ENCODE measurements at regions not wholly inside any gene's neighbourhood (a gene's known extent, or its start where the extent isn't known, plus 50 kb on each side); places are given as distances from the start of the nearest gene placed in this dataset.
"Not testable (repeated sequence)": the region's sequence is repeated elsewhere in the genome, so short reads cannot be mapped to it uniquely, and the experiment has no call there.

GRCh38 chr20:40889266-40889665, 139.4 kb upstream of the TOP1 start:
- intact Hi-C loops (cut with micrococcal nuclease), result not testable (repeated sequence)

GRCh38 chr20:40890181-40890580, 138.4 kb upstream of the TOP1 start:
- intact Hi-C loops (cut with micrococcal nuclease), result no loop called here

DNA sequence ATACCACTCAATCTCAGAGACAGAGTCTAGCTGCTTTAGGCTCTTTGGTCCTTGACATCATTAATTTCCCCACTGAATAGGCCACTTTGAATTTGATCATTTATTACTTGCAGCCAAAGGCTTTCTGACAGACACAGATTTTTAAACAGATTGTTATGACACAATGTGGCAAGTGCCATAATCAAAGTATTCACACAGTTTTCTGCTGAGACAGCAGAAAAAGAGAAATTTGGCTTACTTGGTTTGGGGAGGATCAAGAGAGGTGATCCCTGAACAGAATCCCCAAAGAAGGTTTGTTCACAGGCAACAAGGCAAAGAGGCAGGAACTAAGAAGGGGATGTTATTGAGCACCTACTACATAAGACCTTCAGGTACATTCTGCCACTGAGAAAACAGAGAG, 138.0 kb upstream of the TOP1 start:
- intact Hi-C loops (cut with micrococcal nuclease), result no loop called here

- intact Hi-C loops (cut with micrococcal nuclease), result no loop called here
Observed at GRCh38 chr20:40891351-40891750, 137.3 kb upstream of the TOP1 start.

DNA sequence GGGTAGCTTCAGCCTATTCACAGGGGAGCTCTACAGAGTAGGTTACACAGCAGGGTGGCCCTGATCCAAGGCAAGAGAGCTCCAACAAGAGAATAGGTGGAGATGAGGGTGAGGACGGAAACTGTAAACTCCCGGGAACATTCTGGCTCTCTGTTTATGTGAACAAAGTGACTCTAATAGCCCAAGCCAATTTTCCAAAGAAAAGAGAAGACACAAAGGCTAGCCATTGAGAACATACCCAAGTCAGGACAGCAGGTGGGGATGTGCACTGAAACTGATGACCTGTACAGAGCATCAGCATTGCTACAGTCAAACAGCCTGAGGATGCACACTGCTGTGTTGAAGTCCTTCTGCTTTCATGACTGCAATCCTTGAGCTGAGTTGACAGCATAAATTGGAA, 136.0 kb upstream of the TOP1 start:
- intact Hi-C loops (cut with micrococcal nuclease), result no loop called here

GRCh38 chr20:40893610-40894236, 134.9 kb upstream of the TOP1 start:
- intact Hi-C loops (cut with micrococcal nuclease), result no loop called here

DNA sequence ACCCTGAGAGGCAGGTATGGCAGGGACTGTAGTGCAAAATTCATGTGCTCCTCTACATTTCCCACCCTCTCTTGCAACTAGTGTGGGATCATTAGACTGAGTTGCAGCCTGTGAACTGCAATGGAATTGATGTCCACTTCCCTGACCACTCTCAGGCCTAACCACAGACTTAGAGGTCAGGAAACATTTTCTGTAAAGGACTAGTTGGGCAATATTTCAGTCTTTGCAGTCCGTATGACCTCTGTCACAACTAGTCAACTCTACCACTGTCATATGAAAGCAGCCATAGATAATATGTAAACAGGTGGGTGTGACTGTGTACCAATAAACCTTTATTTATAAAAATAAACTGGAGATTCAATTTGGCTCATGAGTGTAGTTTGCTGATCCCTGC, 134.4 kb upstream of the TOP1 start:
- intact Hi-C loops (cut with micrococcal nuclease), result no loop called here

- intact Hi-C loops (cut with micrococcal nuclease), result no loop called here
Observed at GRCh38 chr20:40895182-40895581, 133.4 kb upstream of the TOP1 start.

DNA sequence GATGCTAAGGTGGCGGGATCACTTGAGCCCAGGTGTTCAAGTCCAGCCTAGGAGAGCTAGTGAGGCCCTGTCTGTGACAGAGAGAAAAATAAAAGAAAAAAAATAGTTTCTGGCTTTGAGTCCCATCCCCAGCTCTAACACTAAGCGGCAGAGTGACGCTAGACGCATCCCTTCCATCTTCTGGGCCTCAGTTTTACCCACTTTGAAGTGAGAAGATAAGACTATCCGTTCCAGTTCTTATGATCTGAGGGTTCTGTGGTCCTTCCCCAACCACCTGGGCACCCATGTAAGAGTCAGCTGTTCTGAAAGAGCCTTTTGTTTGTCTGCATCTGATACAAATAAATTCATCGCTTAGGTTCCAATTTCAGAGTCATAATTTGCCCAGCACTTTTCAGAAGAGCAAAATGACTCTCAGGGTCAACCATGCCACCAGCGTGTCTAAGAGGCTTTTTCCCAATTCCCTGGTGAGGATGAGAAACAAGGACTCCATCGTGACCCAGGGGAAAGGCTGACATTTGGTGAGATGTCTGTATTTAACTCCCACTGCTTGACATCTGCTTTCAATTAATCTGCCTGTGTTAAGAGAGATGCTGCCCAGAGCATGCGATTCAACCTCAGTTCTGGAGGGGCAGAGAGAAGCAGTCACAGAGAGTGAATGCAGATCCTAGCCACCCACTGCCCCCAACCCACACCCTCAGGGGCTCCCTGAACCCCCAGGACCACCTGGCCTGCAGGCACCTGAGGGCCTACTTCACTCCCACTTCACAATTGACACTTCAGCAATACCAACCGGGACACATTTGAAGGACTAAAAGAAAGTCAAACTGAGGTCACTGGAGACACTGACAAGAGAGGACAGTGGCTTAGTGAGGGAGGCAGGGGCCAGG, 131.6 kb upstream of the TOP1 start:
- intact Hi-C loops (cut with micrococcal nuclease), result no loop called here

GRCh38 chr20:40899344-40899743, 129.3 kb upstream of the TOP1 start:
- intact Hi-C loops (cut with micrococcal nuclease), result no loop called here

- intact Hi-C loops (cut with micrococcal nuclease), result no loop called here
Observed at GRCh38 chr20:40900666-40901215, 127.9 kb upstream of the TOP1 start.

DNA sequence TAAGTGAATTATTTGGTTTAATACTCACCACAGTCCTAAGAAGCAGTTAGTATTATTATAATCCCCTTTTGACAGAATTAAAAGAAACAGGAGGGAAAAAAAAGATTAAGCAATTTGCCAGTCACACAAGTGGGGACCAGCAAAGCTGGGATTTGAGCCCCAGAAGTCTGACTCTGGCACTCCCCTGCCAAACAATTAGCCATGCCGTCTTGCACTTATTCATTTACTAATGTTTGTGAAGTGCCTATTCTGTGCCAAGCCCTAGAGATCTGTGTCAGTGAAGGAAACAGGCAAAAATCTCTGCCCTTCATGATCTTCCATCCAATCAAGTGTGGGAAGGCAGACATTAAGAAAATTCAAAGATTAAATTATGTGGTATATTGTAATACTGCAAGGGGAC, 126.0 kb upstream of the TOP1 start:
- intact Hi-C loops (cut with micrococcal nuclease), result no loop called here

DNA sequence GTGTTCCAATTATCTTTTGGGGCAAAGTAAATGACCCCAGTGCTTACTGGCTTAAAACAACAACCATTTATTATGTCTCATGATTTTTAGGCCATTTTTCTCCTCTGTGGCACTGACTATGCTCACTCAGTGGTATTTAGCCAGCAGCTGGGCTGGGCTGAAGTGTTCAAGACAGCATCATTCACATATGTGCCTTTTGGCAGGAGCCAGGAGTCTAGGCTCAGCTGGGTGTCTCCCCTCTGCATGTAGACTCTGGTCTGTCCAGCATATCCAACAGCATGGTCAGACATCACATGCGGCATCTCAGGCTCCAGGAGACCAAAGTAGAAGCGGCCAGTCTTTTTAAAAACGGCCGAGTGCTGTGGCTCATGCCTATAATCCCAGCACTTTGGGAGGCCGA, 120.3 kb upstream of the TOP1 start:
- intact Hi-C loops (cut with micrococcal nuclease), result no loop called here

GRCh38 chr20:40909489-40909888, 119.1 kb upstream of the TOP1 start:
- intact Hi-C loops (cut with micrococcal nuclease), result not testable (repeated sequence)

GRCh38 chr20:40910436-40910835, 118.2 kb upstream of the TOP1 start:
- intact Hi-C loops (cut with micrococcal nuclease), result not testable (repeated sequence)

GRCh38 chr20:40911152-40911551, 117.5 kb upstream of the TOP1 start:
- intact Hi-C loops (cut with micrococcal nuclease), result not testable (repeated sequence)

DNA sequence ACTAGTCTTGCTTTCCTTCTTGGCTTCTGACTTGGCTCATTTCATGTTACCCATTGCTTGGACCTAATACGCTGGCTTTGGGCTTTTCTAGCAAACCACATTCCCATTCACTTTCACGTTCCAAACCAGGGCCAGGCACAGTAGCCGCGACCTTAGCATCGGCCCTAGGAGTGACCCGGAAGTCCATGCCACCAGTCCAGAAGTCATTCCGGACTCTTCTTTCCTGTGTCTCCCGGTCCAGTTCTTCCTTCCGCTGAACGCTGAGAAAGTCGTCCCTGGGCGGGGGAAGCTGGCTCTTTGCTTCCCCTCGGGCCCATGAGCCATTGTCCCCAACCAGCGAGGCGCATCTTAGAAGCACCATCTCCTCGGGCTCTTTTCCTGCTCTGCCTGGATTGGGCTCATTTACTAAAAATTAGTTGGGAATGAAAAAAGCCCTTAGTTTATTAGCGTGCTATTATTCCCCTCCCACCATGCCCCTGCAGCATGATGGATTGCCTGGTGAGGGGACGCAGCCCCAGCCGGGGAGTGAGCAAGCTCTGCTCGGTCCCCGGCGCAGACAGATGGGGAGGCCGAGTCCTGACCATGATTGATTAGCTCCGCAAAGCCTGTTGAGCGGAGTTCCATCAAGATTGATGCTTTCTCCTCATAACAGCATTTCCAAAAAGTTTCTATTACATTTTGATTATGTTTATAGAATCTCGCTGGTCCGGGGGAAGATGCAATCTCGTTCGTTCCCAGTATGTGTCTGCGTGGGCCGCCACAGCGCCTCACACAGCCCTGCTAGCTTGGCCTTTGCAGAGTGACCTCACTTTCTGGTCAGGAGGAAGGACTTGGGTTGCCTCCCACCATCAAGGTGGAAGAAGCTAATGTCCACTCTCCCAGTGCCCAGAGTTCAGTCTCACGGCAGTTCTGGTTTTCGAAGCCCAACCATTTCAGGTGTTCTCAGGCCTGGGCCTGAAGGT, 115.1 kb upstream of the TOP1 start:
- intact Hi-C loops (cut with micrococcal nuclease), result no loop called here

- intact Hi-C loops (cut with micrococcal nuclease), result no loop called here
Observed at GRCh38 chr20:40915756-40916155, 112.9 kb upstream of the TOP1 start.

DNA sequence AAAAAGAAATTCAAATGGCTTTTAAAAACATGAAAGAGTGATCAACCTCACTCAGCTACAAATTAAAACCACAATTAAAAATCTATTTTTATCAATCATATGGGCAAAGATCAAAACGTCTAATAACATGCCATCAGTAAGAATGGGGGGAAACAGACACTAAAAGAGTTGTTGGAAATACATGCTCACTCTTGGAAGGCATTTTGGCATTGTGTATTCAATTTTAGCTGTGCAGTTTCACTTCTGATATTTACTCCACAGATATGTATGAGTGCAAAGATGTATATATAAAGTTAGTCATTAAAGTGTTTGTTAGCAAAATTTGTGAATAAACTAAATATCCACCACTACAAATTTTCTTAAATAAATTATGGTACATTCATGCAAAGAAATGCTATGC, 112.3 kb upstream of the TOP1 start:
- intact Hi-C loops (cut with micrococcal nuclease), result no loop called here

DNA sequence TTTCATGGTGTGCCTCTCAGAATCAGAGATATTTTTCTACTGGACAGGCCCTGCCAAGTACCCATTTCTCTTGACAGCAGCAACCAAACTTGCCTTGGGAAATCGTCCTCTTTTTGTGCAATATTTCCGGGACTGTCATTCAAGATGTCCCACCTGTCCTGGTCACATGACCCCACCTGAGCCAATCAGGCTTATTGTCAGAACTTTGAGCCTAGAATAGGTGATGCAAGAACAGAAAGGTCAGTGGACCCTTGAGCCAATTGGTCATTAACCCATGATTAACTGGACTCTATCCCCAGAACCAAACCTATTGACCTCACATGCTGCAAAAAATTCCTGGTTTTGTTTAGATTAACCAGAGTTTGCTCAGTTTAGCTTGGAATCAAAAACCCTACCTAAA, 108.3 kb upstream of the TOP1 start:
- intact Hi-C loops (cut with micrococcal nuclease), result no loop called here

GRCh38 chr20:40922865-40923264, 105.8 kb upstream of the TOP1 start:
- intact Hi-C loops (cut with micrococcal nuclease), result no loop called here

Measured in T-helper 2 cell treated with Interferon-gamma antibody and Interleukin-4, amounts not matched to agents 100 ng/mL and 5 ng/mL, for 36 hours (primary cell).